ENCODE measurements at regions not wholly inside any gene's neighbourhood (a gene's known extent, or its start where the extent isn't known, plus 50 kb on each side); places are given as distances from the start of the nearest gene placed in this dataset.
"Not testable (repeated sequence)": the region's sequence is repeated elsewhere in the genome, so short reads cannot be mapped to it uniquely, and the experiment has no call there.

DNA sequence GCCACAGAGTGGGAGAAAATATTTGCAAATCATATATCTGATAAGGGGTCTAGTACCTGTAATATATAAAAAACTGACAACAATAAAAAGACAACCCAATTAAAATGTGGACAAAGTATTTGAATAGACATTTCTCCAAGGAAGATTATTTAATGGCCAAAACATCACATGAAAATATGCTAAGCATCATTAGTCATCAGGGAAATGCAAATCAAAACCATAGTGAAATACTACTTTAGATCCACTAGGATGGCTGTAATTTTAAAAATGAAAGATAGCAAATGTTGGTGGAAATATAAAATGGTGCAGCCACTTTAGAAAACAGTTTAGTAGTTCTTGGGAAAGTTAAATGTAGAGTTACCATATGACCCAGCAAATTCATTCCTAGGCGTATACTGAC lies 118.7 kb upstream of the KIF26B start:
- DNase-seq (ENCODE audit: extremely low read depth, low read depth, low spot score), result no peak

DNA sequence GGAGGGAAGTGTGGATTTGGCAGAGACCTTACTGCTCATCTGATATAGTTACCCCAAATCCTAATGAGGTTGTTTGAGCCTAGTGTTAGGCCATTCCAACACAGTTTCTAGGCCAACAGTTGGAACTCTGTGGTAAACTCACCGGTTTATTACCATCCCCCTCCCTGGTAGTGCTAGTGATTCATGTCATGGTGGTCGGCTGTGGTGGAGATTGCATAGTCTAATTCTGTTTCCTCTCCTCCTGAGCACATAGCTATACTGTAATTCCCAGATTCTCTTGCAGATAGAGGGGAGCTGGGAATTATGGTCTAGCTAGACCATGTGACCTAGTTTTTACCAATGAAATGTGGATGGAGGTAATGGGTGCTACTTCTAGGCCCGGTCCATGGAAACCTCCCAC lies 123.7 kb upstream of the KIF26B start:
- DNase-seq (ENCODE audit: extremely low read depth, low read depth, low spot score), result no peak

DNA sequence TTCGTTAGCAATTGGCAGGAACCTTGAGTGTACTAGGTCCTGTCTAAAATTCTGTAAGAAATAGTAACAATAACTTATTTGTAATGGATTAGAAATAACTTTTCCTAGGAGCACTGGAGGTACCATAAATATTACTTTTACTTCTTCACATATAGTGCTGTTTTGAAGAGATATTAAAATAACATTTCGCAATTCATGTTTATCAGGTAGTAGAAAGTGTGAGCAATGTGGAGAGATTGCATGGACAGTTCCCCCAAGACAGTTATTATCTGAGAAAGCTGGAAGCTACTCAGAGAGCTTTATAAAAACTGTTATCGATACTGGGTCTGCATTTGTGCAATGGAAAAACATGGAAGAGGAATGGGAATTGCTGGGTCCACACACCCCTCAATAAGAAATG lies 128.5 kb upstream of the KIF26B start:
- no peak for DNase-seq (ENCODE audit: extremely low read depth, low read depth, low spot score)

DNA sequence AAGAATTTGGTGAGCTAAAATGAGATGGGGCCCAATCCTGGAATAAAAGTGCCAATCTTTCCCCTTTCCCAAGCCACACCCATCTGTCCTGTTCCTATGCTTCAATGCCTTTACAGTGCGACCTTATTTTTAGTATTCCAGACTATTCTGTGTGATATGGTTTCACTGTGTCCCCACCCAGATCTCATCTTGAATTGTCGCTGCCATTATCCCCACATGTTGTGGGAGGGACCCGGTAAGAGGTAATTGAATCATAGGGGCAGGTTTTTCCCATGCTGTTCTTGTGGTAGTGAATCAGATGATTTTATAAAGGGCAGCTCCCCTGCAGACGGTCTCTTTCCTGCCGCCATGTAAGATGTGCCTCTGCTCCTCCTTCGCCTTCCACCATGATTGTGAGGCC lies 129.3 kb upstream of the KIF26B start:
- no peak for DNase-seq (ENCODE audit: extremely low read depth, low read depth, low spot score)

DNA sequence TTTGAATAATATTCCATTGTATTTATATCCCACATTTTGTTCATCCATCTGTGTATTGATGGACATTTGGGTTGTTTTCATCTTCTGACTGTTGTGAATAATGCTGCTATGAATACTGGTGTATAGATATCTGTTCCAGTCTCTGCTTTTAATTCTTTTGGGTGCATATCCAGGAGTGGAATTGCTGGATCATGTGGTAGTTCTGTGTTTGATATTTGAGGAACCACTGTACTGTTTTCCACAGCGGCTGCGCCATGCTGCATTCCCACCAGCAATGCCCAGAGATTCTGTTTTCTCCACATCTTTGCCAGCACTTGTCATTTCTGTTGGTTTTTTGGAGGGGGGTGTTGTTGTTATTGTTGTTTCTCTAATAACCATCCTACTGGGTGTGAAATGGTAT lies 131.6 kb upstream of the KIF26B start:
- no peak for DNase-seq (ENCODE audit: extremely low read depth, low read depth, low spot score)

DNA sequence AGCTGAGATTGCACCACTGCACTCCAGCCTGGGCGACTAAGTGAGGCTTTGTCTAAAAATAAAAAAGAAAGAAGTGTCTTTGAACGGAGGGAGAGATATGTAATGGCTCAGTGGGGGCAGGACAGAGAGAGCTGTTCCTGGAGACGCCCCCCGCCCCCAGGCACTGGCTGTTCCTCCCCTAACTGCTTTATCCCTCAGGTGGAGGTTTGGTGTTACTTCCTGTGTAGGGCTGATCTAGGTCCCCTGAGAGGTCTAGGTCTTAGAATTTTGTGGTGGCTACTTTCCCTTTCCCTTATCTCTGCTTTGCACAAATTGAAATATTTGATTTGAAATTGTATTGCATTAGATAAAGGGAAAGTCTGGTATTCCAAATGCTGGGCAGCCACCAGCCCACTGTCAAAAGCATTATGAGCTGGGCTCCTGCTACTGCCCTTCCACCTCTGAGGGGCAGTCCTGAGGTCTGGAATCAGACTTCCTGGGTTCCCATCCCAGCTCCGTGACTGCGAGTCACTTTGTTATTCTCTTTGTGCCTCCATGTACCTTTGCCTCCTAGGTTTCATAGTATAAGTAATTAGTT lies 134.8 kb upstream of the KIF26B start:
- no peak for DNase-seq (ENCODE audit: extremely low read depth, low read depth, low spot score)

DNA sequence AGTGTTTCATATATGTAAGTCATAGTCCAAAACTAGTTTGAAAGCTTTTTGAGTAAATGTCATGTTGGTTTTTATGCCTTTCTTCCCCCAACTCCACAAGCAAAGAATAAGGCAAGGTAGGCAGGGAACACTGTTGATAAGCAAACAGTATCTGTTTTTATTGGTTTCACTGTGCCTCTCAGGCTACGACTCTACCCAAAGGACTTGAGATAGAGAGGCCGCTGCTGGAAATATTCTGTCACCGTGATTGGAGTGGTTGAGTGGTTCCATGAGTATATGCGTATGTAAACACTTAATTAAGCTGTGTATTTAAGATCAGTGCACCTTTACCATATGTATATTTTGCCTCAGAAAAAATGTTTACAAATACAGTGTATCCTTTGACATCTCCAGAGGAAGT lies 138.1 kb upstream of the KIF26B start:
- DNase-seq (ENCODE audit: extremely low read depth, low read depth, low spot score), result no peak

DNA sequence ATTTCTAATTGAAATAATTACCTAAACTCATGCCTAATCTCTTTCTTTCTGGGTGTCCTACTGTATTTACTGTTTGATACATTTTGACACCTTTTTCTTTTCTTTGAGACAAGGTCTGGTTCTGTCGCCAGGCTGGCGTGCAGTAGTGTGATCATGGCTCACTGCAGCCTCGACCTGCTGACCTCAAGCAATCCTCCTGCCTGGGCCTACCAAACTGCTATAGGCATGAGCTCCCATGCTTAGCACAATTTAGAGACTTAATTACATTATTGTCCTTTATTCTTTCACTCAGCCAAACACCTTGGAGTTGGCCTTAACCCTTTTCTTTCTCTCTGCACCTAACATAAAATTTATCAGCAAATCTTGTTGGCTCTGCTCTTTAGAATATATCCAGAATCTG lies 139.8 kb upstream of the KIF26B start:
- DNase-seq (ENCODE audit: extremely low read depth, low read depth, low spot score), result no peak

DNA sequence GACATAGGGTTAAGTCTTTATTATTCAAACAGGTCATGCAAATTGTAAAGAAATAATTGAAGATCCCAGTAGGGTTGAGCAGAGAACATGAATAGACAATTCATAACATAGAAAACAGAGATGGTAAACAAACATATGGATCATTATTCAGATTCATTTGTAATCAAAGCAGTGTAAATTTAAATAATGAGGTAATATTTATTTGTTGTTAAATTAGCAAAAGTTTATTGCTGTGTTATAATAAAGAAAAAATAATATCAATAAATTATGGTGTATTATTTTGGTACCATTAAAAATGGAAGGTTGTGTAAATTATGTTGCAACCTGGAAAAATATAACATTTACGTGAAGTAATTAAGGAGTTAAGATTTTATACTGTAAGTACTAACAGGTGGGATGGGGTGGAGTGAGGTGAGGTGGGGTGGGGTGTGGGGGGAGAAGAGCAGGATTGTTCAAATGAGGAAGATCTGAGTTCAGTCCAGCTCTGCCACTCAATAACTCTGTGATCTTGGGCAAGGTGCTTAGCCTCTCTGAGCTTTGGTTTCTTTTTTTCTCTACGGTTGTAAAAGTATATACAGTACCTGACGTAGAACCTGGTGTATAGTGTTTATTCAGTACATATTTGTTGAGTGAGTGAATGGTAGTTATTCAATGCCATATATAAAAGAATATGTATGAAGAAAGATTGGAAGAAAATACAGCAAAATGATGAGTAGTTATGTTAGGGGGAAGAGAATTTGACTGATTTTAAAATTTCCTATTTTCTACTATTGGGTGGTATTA lies 140.3 kb upstream of the KIF26B start:
- DNase-seq (ENCODE audit: extremely low read depth, low read depth, low spot score), result no peak

DNA sequence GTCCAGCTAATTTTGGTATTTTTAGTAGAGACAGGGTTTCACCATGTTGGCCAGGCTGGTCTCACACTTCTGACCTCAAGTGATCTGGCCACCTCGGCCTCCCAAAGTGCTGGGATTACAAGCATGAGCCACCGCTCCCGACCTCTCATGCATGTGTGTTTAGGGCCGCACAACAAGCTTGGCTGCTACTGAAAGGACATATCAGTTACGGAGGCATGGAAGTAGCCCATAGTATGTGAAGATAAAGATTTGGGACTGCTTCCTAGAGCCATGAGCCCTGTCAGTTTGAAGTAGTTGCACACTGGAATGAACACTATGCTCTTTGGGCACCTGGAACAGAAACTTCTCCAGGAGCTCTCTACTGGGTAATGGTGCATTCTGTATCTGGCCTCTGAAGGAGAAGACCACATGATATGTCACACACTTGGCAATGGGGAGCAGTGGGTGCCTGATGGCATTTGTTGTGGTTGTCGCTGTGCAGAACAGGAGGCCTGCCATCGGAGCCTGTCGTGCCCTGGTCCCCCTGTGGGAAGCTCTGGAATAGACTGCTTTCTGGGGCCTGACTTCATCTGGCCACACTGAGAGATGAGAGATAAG lies 144.7 kb upstream of the KIF26B start:
- no peak for DNase-seq (ENCODE audit: extremely low read depth, low read depth, low spot score)

DNA sequence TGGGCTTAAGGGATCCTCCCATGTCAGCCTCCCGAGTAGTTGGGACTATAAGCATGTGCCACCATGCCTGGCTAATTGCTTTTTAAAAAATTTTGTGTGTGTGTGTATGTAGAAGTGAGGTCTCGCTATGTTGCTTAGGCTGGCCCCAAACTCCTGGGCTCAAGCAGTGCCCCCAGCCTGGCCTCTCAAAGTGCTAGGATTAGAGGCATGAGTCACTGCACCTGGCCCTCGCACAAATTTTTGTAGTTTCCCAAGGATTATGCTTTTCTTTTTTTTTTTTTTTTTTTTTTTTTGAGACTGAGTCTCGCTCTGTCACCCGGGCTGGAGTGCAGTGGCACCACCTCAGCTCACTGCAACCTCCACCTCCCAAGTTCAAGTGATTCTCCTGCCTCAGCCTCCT lies 144.4 kb upstream of the HNRNPU start:
- DNase-seq (ENCODE audit: extremely low read depth, low read depth, low spot score), result no peak

DNA sequence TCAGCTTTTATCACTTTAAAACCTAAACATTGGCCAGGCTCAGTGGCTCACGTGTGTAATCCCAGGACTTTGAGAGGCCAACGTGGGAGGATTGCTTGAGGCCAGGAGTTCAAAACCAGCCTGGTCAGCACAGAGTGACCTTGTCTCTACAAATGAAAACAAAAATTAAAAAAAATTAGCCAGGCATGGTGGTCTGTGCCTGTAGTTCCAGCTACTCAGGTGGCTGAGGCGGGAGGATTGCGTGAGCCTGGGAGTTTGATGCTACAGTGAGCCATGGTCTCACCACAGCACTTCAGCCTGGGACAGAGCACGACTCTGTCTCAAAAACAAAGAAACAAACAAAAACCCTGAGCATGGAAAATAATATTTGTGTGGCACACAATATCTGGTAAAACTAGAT lies 143.5 kb upstream of the HNRNPU start:
- DNase-seq (ENCODE audit: extremely low read depth, low read depth, low spot score), result no peak

DNA sequence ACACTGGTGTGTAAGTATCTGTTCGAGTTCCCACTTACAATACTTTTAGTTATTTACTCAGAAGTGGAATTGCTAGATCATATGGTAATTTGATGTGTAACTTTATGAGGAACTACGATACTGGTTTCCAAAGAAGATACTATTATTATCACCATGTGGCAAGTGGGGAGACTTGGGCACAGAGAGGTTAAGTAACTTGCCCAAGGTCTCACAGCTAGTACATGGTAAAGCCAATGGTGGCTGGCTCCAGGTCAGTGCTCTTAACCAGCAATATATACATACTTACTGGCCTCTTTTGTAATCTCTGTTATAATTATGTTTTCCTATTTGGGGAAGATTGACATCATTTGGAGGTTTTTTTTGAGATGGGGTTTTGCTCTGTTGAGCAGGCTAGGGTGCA lies 138.9 kb upstream of the HNRNPU start:
- DNase-seq (ENCODE audit: extremely low read depth, low read depth, low spot score), result no peak

DNA sequence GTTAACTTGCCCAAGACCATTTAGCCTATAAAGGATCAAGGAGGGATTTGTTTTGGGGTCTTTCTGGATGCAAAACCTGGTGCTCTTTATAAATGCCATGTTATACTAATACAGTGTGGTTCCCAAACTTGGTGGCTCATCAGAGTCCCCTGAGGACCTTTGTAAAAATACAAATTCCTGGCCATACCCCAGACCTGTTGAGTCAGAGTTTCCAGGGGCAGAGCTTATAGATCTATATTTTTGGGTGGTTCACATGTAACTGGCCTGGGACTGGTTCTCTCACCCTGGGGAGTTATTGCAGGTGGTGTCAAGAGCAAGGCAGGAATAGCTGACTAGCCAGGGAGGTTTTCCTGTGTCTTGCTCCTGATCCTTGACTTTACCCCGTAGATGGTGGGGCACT lies 136.9 kb upstream of the HNRNPU start:
- DNase-seq (ENCODE audit: extremely low read depth, low read depth, low spot score), result no peak

DNA sequence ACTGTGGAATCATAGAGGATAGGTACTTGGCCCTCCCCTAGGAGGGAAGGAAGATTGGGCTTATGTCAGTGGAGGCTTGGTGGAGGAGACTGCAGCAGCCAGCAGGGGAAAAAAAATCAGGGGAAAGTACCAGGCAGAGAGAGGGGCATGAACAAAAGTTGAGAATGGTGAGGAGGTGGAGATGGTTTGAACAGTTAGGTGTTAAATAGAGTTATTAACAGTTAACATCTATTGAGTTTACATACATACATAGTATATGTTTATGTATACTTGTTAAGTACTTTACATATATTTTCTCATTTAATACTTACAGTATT lies 136.5 kb upstream of the HNRNPU start:
- no peak for DNase-seq (ENCODE audit: extremely low read depth, low read depth, low spot score)

DNA sequence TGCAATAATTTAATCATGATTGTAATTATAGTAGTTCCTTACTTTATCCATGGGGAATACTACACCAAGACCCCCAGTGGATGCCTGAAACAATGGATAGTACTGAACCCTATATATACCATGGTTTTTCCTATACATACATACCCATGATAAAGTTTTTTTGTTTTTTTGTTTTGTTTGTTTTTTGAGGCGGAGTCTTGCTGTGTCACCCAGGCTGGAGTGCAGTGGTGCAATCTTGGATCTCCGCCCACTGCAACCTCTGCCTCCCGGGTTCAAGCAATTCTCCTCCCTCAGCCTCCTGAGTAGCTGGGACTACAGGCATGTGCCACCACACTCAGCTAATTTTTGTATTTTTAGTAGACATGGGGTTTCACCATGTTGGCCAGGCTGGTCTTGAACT lies 135.3 kb upstream of the HNRNPU start:
- DNase-seq (ENCODE audit: extremely low read depth, low read depth, low spot score), result not testable (repeated sequence)

DNA sequence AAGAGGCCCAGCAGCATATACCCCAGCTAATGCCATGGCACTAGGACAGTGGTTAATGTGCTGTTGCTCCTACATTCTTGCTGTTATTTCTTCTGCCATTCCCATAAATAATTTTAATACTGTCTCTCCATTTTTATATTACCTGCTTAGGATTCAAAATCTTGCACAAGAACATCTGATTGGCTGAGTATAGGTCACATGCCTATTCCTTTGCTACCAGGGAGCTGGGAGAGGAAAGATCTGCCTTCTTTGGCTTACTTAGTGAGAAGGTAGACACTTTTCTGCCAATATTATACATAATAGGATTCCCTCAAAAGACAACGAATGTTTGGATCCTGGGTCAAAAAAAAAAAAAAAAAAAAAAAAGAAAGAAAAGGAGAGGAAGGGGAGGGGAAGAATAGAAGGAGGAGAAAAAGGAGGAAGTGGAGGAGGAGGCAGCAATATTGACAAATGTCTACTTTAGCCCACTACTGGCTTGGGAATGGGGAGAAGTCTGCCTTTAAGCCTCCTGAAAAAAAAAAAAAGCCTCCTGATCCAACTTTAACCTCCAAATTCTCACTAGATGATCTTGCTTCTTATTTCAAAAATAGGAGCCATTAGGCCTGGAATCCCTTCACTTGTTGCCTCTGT lies 134.5 kb upstream of the HNRNPU start:
- no peak for DNase-seq (ENCODE audit: extremely low read depth, low read depth, low spot score)

DNA sequence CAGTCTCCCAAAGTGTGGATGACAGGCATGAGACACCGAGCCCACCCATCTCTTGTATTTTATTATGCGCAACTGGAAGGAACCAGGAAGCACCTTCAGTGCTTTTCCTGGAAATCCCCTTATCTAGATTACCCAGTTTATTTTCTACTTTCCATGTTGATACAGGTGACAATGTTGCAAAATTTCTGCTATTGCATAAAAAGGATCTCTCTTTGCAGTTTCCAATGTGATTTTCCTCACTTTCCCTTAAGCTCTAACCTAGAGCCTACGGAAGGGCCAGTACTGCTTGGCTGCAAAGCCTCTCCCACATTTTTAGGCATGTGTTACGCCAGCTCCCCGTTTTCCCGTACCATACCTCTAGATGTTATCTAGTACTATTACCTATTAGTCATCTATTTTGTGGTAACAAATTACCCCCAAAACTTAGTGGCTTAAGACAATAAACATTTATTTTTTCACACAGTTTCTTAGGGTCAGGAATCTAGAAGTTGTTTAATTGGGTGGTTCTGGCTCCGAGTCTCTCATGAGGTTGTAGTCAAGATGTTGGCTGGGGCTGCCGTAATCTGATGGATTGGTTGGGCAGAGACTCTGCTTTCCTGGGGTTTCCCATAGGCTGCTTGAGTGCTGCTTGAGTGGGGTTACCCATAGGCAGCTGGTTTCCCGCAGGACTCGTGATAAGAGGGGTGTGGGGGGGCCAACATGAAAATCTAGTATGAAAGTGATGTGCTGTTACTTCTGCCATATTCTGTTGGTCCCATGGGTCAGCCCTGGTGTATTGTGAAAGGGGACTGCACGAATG lies 131.5 kb upstream of the HNRNPU start:
- DNase-seq (ENCODE audit: extremely low read depth, low read depth, low spot score), result no peak

DNA sequence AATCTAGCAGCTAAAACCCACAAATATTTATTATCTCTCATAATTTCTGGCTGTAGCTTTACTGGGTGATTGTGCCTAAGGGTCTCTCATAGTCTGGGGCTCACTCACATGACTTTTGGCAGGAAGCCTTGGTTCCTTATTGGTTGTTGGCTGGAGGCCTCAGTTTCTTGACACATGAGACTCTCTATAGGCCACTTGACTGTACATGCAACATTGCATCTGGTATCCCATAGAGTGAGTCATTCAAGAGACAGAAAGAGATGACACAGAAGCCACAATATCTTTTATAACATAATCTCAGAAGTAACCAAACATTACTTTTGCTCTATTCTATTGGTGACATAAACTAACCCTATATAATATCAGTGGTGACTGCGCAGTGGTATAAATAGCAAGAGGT lies 128.5 kb upstream of the HNRNPU start:
- no peak for DNase-seq (ENCODE audit: extremely low read depth, low read depth, low spot score)

DNA sequence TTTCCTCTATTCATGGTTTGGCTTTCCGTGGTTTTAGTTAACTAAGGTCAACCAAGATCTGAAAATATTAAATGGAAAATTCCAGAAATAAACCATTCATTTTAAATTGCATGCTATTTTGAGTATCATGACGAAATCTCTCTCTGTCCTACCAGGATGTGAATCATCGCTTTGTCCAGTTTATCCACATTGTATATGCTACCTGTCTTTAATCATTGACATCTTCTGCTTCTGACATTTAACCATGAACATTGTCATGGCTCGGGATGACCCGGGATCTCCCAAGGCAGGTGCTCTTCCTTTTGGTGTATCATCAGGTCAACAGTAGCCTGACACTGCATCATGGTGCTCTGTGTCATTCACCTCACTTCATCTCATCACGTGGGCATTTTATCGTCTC lies 125.5 kb upstream of the HNRNPU start:
- no peak for DNase-seq (ENCODE audit: extremely low read depth, low read depth, low spot score)

DNA sequence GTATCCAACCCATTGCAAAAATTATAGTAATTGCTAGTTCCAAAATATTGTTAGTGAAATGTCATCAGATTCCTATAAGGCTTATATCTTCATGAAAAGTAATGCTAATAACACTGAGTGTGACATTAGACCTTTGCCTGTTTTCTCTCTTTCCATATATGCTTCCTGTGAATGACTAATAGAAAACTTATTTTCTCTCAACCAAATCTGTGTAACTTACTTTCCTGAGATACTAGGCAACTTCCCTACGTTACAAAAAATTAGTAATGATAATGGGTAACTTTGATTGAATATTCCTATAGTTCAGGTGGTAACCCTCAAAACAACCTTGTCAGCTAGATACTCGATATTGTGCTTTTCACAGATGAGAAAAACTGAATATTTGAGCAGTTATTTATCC lies 124.2 kb upstream of the HNRNPU start:
- DNase-seq (ENCODE audit: extremely low read depth, low read depth, low spot score), result no peak

All from glomerular endothelial cell (primary cell).